A549 (cell line): ENCODE measurements at regions not wholly inside any gene's neighbourhood (a gene's known extent, or its start where the extent isn't known, plus 50 kb on each side); places are given as distances from the start of the nearest gene placed in this dataset.

Experiments
- BHLHE40 ChIP-seq: IDR thresholded peaks from 2 replicates; pipeline ENCODE4 v1.6.1; 2012; ENCODE audit warnings: low read depth, low read length, inconsistent platforms
- CHD4 ChIP-seq: fragments of 200-600 bp; sonication (generic); IDR thresholded peaks from 2 replicates; pipeline ENCODE4 v1.6.1; 2016; ENCODE audit warnings: antibody characterized with exemption, mild to moderate bottlenecking, borderline replicate concordance
- HOXB13 ChIP-seq: fragments of 250-450 bp; sonication (Bioruptor Pico); IDR thresholded peaks from 2 replicates; pipeline ENCODE4 v1.5.0; 2020; ENCODE audit warnings: low read depth, mild to moderate bottlenecking, moderate library complexity
- NR3C1 ChIP-seq: fragments of >200 bp; sonication (Bioruptor Twin); formaldehyde crosslinking; IDR thresholded peaks from 3 replicates; pipeline ENCODE4 v1.6.1; 2017
- PHF8 ChIP-seq: fragments of 200-600 bp; sonication (generic); IDR thresholded peaks from 2 replicates; pipeline ENCODE4 v1.6.1; 2016; ENCODE audit warnings: low read depth, mild to moderate bottlenecking, antibody characterized with exemption, moderate library complexity, borderline replicate concordance
- POLR2AphosphoS2 ChIP-seq: conservative IDR thresholded peaks from 2 replicates; pipeline ENCODE4 v1.6.1; 2012; ENCODE audit warnings: low read length, improper control_type of control experiment, inconsistent platforms
- RARB ChIP-seq: fragments of 250-450 bp; sonication (Bioruptor Pico); IDR thresholded peaks from 2 replicates; pipeline ENCODE4 v1.8.0; 2021; ENCODE audit warnings: mild to moderate bottlenecking, moderate library complexity
- TP53 ChIP-seq: fragments of 250-450 bp; sonication (Bioruptor Pico); IDR thresholded peaks from 2 replicates; pipeline ENCODE4 v1.5.0; 2021; ENCODE audit warnings: mild to moderate bottlenecking, moderate library complexity
- TF ChIP-seq, protein P1 (sequence below): fragments of 200-600 bp; sonication (generic); IDR thresholded peaks from 2 replicates; pipeline ENCODE4 v1.6.1; 2016; ENCODE audit warnings: antibody characterized with exemption, mild to moderate bottlenecking, moderate library complexity
- TF ChIP-seq, protein P2 (sequence below): fragments of >200 bp; sonication (Bioruptor Twin); formaldehyde crosslinking; IDR thresholded peaks from 3 replicates; pipeline ENCODE4 v1.5.1; 2016

DNA sequence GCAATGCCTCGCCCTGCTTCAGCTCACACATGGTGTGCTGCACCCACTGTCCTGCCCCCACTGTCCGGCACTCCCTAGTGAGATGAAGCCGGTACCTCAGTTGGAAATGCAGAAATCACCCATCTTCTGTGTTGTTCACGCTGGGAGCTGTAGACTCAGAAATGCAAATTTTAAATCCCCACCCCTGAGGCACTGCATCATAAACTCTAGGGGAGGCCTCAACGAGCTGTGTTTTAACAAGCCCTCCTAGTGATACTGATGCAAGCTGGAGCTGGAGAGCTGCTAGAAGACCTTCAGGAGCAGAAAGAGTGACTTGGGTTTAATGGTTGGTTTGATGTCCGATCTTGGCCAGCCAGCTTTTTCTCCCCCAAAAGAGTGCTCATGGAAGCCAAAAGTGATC, 146.0 kb upstream of the MAST4 start:
- TF ChIP-seq BHLHE40: no peak
- TF ChIP-seq, protein P1, sequence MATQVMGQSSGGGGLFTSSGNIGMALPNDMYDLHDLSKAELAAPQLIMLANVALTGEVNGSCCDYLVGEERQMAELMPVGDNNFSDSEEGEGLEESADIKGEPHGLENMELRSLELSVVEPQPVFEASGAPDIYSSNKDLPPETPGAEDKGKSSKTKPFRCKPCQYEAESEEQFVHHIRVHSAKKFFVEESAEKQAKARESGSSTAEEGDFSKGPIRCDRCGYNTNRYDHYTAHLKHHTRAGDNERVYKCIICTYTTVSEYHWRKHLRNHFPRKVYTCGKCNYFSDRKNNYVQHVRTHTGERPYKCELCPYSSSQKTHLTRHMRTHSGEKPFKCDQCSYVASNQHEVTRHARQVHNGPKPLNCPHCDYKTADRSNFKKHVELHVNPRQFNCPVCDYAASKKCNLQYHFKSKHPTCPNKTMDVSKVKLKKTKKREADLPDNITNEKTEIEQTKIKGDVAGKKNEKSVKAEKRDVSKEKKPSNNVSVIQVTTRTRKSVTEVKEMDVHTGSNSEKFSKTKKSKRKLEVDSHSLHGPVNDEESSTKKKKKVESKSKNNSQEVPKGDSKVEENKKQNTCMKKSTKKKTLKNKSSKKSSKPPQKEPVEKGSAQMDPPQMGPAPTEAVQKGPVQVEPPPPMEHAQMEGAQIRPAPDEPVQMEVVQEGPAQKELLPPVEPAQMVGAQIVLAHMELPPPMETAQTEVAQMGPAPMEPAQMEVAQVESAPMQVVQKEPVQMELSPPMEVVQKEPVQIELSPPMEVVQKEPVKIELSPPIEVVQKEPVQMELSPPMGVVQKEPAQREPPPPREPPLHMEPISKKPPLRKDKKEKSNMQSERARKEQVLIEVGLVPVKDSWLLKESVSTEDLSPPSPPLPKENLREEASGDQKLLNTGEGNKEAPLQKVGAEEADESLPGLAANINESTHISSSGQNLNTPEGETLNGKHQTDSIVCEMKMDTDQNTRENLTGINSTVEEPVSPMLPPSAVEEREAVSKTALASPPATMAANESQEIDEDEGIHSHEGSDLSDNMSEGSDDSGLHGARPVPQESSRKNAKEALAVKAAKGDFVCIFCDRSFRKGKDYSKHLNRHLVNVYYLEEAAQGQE: no peak
- no peak for TF ChIP-seq POLR2AphosphoS2
- TF ChIP-seq, protein P2, sequence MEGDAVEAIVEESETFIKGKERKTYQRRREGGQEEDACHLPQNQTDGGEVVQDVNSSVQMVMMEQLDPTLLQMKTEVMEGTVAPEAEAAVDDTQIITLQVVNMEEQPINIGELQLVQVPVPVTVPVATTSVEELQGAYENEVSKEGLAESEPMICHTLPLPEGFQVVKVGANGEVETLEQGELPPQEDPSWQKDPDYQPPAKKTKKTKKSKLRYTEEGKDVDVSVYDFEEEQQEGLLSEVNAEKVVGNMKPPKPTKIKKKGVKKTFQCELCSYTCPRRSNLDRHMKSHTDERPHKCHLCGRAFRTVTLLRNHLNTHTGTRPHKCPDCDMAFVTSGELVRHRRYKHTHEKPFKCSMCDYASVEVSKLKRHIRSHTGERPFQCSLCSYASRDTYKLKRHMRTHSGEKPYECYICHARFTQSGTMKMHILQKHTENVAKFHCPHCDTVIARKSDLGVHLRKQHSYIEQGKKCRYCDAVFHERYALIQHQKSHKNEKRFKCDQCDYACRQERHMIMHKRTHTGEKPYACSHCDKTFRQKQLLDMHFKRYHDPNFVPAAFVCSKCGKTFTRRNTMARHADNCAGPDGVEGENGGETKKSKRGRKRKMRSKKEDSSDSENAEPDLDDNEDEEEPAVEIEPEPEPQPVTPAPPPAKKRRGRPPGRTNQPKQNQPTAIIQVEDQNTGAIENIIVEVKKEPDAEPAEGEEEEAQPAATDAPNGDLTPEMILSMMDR: no peak
- TF ChIP-seq CHD4: no peak
- TF ChIP-seq HOXB13 (CRISPR knock-in tag): no peak
- TF ChIP-seq RARB (CRISPR knock-in tag): no peak
- TF ChIP-seq TP53: no peak
- TF ChIP-seq PHF8: no peak
- no peak for TF ChIP-seq NR3C1
